HepG2 (cell line): ENCODE measurements at regions not wholly inside any gene's neighbourhood (a gene's known extent, or its start where the extent isn't known, plus 50 kb on each side); places are given as distances from the start of the nearest gene placed in this dataset.

Experiments used
- NFKBIZ ChIP-seq: IDR thresholded peaks from 2 replicates; pipeline ENCODE4 v1.6.1; 2018; ENCODE audit warnings: missing genetic modification reagents, missing compliant biosample characterization
- TF ChIP-seq, protein P1 (sequence below): sonication (generic); formaldehyde crosslinking; IDR thresholded peaks from 2 replicates; pipeline ENCODE4 v1.5.0; 2020; ENCODE audit warnings: mild to moderate bottlenecking, missing genetic modification reagents, moderate library complexity

DNA sequence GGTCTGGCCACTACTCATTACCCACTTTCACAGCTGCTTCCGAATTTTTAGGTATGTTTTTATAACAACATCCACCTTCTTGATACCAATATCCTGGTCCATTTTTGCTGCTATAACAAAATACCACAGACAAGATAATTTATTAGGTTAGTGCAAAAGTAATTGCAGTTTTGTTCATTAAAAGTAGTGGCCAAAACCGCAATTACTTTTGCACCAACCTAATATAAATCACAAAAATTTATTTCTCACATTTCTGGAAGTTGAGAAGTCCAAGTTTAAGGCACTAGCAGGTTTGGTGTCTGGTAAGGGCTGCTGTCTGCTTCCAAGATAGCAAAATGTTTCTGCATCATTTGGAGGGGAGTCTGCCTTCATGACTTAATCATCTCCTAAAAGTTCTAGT, 624.7 kb upstream of the ALCAM start:
- no peak for TF ChIP-seq NFKBIZ (CRISPR knock-in tag)
- TF ChIP-seq, protein P1, sequence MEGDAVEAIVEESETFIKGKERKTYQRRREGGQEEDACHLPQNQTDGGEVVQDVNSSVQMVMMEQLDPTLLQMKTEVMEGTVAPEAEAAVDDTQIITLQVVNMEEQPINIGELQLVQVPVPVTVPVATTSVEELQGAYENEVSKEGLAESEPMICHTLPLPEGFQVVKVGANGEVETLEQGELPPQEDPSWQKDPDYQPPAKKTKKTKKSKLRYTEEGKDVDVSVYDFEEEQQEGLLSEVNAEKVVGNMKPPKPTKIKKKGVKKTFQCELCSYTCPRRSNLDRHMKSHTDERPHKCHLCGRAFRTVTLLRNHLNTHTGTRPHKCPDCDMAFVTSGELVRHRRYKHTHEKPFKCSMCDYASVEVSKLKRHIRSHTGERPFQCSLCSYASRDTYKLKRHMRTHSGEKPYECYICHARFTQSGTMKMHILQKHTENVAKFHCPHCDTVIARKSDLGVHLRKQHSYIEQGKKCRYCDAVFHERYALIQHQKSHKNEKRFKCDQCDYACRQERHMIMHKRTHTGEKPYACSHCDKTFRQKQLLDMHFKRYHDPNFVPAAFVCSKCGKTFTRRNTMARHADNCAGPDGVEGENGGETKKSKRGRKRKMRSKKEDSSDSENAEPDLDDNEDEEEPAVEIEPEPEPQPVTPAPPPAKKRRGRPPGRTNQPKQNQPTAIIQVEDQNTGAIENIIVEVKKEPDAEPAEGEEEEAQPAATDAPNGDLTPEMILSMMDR (CRISPR knock-in tag) = no peak
